ENCODE measurements at regions not wholly inside any gene's neighbourhood (a gene's known extent, or its start where the extent isn't known, plus 50 kb on each side); places are given as distances from the start of the nearest gene placed in this dataset.

GRCh38 chr13:109363431-109363830 lies 423.0 kb downstream of the IRS2 start:
- no peak for TF ChIP-seq CTCF (IDR thresholded peaks at IDR 0.05 in 4 of 5, conservative IDR thresholded peaks at IDR 0.05 in 1 of 5)
- no peak for TF ChIP-seq POLR2A (IDR thresholded peaks at IDR 0.05)

Data from gastrocnemius medialis (tissue), 4 donors.